ENCODE measurements at regions not wholly inside any gene's neighbourhood (a gene's known extent, or its start where the extent isn't known, plus 50 kb on each side); places are given as distances from the start of the nearest gene placed in this dataset.

DNA sequence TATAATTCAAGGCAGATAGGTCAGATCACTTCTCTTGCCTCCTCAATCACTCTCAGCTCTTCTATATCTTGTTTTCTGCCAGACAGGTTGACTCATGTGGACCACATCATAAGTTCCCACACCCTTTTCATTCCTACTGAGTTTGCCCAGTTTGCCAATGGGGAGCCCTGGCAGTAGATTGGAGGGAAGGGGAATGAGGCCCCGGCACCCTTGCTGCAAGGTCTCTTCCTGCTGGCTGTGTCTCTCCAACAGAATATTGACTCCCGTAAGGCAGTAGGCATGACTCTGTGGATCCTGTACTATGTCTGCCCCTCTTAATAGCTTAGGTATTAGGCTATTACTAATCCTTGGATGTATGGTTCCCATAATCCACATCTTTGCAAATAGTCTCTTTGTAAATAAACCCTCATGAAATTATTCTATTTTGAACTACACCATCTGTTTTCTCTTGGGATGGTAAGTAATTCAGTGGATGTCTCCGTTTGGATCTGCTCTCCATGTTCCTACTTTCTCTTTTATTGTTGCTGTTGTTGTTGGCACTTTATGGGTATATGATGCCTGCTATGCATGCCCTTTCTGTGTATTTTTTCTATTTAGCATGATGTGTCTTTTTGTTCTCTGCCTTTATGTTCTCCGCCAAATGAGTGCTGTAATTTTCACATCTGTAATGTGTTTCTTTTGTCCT is 65.5 kb upstream of the DCBLD2 start:
- no peaks in the 10 kb centered on the region for H3K4me1 Mint-ChIP-seq (ENCODE audit: low read depth)
- no peaks in the 10 kb centered on the region for H3K9me3 Mint-ChIP-seq
- CTCF ChIA-PET, result no interaction called here
- H3K27ac Mint-ChIP-seq, result no peak overlapping the region
- H3K4me1 ChIP-seq (ENCODE audit: insufficient read depth, low read length), result no peaks in the 10 kb centered on the region
- H3K9me3 ChIP-seq (ENCODE audit: control insufficient read depth in 1 of 2, insufficient read depth in 1 of 2, low read length in 2 of 2), result no peaks in the 10 kb centered on the region
- no peak for DNase-seq
- no peak for ATAC-seq (ENCODE audit: poor library complexity)
- POLR2A ChIA-PET, result no interaction called here
- no peaks in the 10 kb centered on the region for H3K27me3 ChIP-seq (ENCODE audit: control insufficient read depth in 1 of 2, insufficient read depth in 2 of 2, low read length in 2 of 2)
- H3K36me3 Mint-ChIP-seq (ENCODE audit: low read depth), result no peaks in the 10 kb centered on the region
- H3K4me3 Mint-ChIP-seq, result no peak overlapping the region
- H3K27ac ChIP-seq (ENCODE audit: low read depth in 1 of 2, low read length in 2 of 2), result no peak overlapping the region
- no peaks in the 10 kb centered on the region for H3K36me3 ChIP-seq (ENCODE audit: insufficient read depth, low read length)
- intact Hi-C loops (cut with DNase I, micrococcal nuclease), result no loop called here
- no peak overlapping the region for H3K4me3 ChIP-seq (ENCODE audit: low read length)
- TF ChIP-seq, protein P1, sequence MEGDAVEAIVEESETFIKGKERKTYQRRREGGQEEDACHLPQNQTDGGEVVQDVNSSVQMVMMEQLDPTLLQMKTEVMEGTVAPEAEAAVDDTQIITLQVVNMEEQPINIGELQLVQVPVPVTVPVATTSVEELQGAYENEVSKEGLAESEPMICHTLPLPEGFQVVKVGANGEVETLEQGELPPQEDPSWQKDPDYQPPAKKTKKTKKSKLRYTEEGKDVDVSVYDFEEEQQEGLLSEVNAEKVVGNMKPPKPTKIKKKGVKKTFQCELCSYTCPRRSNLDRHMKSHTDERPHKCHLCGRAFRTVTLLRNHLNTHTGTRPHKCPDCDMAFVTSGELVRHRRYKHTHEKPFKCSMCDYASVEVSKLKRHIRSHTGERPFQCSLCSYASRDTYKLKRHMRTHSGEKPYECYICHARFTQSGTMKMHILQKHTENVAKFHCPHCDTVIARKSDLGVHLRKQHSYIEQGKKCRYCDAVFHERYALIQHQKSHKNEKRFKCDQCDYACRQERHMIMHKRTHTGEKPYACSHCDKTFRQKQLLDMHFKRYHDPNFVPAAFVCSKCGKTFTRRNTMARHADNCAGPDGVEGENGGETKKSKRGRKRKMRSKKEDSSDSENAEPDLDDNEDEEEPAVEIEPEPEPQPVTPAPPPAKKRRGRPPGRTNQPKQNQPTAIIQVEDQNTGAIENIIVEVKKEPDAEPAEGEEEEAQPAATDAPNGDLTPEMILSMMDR (IDR thresholded peaks at IDR 0.05), result no peak
- no peaks in the 10 kb centered on the region for H3K27me3 Mint-ChIP-seq

DNA sequence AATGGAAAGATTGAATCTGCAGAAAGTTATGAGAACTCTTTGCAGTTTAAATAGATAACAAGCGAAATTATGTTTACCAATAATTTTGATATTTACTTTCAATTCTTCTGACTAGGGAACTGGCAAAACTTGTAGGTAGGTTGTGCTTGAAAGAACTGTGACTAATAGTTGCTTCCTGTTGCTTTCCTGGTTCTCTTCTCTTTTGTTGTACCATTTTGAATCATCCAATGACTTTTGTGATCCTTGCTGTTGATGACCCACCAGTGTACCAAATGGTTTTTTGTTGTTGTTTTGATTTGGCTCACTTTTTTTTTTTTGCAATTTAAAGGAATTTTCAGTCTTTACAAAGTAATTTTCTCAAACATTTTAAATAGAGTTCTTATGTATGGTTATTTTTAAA is 64.9 kb upstream of the DCBLD2 start:
- no peaks in the 10 kb centered on the region for H3K27me3 ChIP-seq (ENCODE audit: control insufficient read depth in 1 of 2, insufficient read depth in 2 of 2, low read length in 2 of 2)
- H3K27me3 Mint-ChIP-seq, result no peaks in the 10 kb centered on the region
- intact Hi-C loops (cut with DNase I, micrococcal nuclease), result no loop called here
- no peak overlapping the region for H3K27ac Mint-ChIP-seq
- ChIA-PET POLR2A (no interaction called here), CTCF (no interaction called here)
- no peaks in the 10 kb centered on the region for H3K9me3 Mint-ChIP-seq
- no peak overlapping the region for H3K27ac ChIP-seq (ENCODE audit: low read depth in 1 of 2, low read length in 2 of 2)
- no peak overlapping the region for H3K4me3 Mint-ChIP-seq
- H3K36me3 ChIP-seq (ENCODE audit: insufficient read depth, low read length), result no peaks in the 10 kb centered on the region
- no peak for DNase-seq
- H3K9me3 ChIP-seq (ENCODE audit: control insufficient read depth in 1 of 2, insufficient read depth in 1 of 2, low read length in 2 of 2), result no peaks in the 10 kb centered on the region
- no peaks in the 10 kb centered on the region for H3K4me1 ChIP-seq (ENCODE audit: insufficient read depth, low read length)
- TF ChIP-seq, protein P1 (IDR thresholded peaks at IDR 0.05), result no peak
- ATAC-seq (ENCODE audit: poor library complexity), result no peak
- H3K36me3 Mint-ChIP-seq (ENCODE audit: low read depth), result no peaks in the 10 kb centered on the region
- H3K4me3 ChIP-seq (ENCODE audit: low read length), result no peak overlapping the region
- no peaks in the 10 kb centered on the region for H3K4me1 Mint-ChIP-seq (ENCODE audit: low read depth)

DNA sequence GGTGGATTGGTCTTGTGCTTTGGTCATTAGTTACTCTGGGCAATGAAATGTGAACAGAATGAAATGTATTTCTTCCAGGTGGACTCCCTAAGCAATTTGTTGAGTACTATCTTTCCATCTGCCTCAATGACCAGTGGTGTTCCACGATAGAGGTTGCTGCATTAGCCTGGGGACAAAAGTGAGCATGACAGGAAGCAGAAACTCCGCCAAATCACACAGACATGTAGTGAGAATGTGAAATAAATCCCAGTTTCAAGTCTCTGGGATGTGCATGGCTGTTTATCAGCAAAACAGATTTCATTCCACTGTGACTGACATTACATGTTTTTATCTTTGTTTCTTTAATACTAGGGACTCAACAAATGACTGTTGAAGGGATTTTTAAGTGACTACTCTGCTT is 63.3 kb upstream of the DCBLD2 start:
- no peaks in the 10 kb centered on the region for H3K27me3 ChIP-seq (ENCODE audit: control insufficient read depth in 1 of 2, insufficient read depth in 2 of 2, low read length in 2 of 2)
- Mint-ChIP-seq H3K4me3 (no peak overlapping the region), H3K4me1 (ENCODE audit: low read depth) (no peaks in the 10 kb centered on the region), H3K9me3 (no peaks in the 10 kb centered on the region), H3K27me3 (no peaks in the 10 kb centered on the region), H3K36me3 (ENCODE audit: low read depth) (no peaks in the 10 kb centered on the region), H3K27ac (no peak overlapping the region)
- no peak for ATAC-seq (ENCODE audit: poor library complexity)
- H3K36me3 ChIP-seq (ENCODE audit: insufficient read depth, low read length), result no peaks in the 10 kb centered on the region
- H3K4me3 ChIP-seq (ENCODE audit: low read length), result no peak overlapping the region
- H3K4me1 ChIP-seq (ENCODE audit: insufficient read depth, low read length), result no peaks in the 10 kb centered on the region
- no peaks in the 10 kb centered on the region for H3K9me3 ChIP-seq (ENCODE audit: control insufficient read depth in 1 of 2, insufficient read depth in 1 of 2, low read length in 2 of 2)
- no peak overlapping the region for H3K27ac ChIP-seq (ENCODE audit: low read depth in 1 of 2, low read length in 2 of 2)
- DNase-seq, result no peak
- CTCF ChIA-PET, result no interaction called here
- TF ChIP-seq, protein P1 (IDR thresholded peaks at IDR 0.05), result no peak
- intact Hi-C loops (cut with DNase I, micrococcal nuclease), result no loop called here
- POLR2A ChIA-PET, result no interaction called here

Data from CD4-positive, alpha-beta T cell (primary cell).